ENCODE measurements at regions not wholly inside any gene's neighbourhood (a gene's known extent, or its start where the extent isn't known, plus 50 kb on each side); places are given as distances from the start of the nearest gene placed in this dataset.

GRCh38 chr7:22550514-22551030 is 50.6 kb upstream of the STEAP1B start:
- no peak for TF ChIP-seq CTCF (IDR thresholded peaks at IDR 0.05; ENCODE audit: low read depth, low read length)
- no peak for DNase-seq (ENCODE audit: low read depth, low spot score)
- H3K4me3 ChIP-seq (ENCODE audit: low read depth, low read length): no peak overlapping the region
- in situ Hi-C loops (cut with HindIII; ENCODE audit: low sequenced_read_pairs): no loop called here

- DNase-seq (ENCODE audit: low read depth, low spot score): peak; percentile 17
- H3K4me3 ChIP-seq (ENCODE audit: low read depth, low read length): peak overlapping the region; percentile 49
- in situ Hi-C loops (cut with HindIII; ENCODE audit: low sequenced_read_pairs): no loop called here
- peak; percentile 83 for TF ChIP-seq CTCF (IDR thresholded peaks at IDR 0.05; ENCODE audit: low read depth, low read length)
Observed at GRCh38 chr7:22549667-22550513, 49.9 kb upstream of the STEAP1B start.

All from astrocyte of the spinal cord (primary cell).